GM21576 (cell line): ENCODE measurements at regions not wholly inside any gene's neighbourhood (a gene's known extent, or its start where the extent isn't known, plus 50 kb on each side); places are given as distances from the start of the nearest gene placed in this dataset.
"Not testable (repeated sequence)": the region's sequence is repeated elsewhere in the genome, so short reads cannot be mapped to it uniquely, and the experiment has no call there.

Experiments used
- ATAC-seq: cut with Tn5 transposase; IDR thresholded peaks from one replicate; pipeline ENCODE4 v1.9.1; 2021; ENCODE audit warnings: mild to moderate bottlenecking, moderate library complexity; ENCODE audit not compliant: unreplicated experiment

DNA sequence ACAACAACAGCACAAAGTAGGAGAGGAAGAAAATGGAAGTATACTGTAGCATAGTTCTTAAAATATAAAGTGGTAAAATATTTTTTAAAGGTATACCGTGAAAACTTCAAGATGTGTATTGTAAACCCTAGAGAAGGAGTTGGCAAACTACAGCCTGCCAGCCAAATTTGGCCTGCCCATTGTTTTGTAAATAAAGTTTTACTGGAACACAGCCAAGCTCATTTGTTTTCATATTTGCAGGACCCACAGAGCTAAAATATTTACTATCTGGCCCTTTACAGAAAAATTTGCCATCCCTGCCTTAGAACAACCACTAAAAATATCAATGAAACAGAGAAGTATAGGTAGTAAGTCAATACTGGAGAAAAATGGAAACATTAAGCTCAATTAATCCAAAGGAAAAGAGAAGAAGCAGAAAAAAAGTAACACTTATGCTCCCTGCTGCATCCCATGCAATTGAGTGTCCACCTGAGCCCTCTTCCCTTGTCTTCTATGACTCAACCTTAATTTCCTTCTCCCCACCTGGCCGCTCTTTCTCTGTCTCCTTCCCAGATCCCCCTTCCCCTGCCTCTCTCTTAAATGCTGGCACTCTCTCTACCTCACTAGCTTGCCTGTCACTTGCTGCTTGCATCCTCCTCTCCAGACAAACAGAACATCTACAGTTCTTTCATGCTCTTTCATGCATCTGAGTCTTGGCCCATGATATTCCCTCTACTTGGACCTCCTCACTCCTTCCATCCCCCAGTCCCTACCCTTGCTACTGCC is 50.6 kb upstream of the FER start:
- no peak for ATAC-seq

DNA sequence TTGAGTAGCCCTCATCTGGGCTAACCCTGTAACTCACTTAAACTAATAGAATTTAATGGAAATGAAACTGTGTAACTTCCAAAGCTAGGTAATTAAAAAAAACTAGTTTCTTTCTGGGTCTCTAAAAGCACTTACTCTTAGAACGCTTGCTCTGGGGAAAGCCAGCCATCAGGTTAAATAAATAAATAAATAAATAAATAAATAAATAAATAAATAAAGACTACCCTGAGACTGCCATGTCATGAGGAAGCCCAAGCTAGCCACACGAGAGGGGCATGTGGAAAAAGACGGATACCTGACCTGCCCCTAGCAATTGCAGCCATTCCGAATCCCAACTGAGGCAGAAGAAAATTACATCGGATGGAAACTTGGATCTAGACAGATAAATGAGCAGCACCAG is 51.3 kb upstream of the FER start:
- no peak for ATAC-seq

GRCh38 chr5:108688485-108688884 is 59.2 kb upstream of the FER start:
- ATAC-seq, result no peak

DNA sequence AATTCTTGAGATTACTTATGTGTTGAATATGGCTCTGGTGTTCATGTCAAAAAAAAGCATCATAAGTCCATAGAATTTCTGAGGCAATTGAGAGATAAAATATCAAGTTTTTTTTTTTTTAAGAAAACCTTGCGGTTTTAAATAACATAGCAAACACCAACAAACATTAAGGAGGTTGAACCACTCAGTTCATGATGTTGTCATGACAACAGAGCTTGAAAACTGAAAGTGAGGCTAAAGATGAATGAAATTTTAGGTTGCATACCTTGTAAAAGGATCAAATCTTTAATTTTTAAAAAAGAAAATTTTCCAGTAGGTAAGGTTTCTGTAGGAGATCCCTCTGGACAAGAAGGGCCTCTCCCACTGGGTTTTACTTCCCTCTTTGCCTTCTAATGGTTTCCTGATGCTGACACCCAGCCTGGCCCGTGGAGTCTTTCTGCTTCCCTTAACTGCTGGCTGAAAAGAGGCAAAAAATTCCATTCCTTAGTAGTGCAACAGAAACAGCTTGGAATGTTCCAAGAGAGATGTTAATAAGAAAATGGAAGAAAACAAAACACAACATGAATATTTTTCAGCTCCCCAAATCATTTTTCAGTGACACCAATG is 60.0 kb upstream of the FER start:
- ATAC-seq, result no peak

DNA sequence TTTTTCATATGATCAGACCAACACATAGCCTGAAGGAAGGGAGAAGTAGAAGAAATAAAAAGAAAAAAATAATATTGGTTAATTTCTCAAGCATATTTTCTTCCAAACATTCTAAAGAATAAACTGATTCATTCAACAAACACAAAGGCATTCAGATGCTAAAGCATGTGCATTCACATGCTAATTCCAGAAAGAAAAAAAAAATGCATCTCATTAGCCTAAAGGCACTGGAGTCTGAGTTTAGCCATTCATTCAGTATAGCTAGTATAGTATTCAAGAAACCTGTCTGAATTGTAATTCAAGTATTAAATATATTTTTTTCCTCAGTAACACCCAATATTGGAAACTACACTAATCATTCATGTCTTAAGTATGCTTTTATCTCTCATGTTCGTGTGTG is 61.0 kb upstream of the FER start:
- no peak for ATAC-seq

DNA sequence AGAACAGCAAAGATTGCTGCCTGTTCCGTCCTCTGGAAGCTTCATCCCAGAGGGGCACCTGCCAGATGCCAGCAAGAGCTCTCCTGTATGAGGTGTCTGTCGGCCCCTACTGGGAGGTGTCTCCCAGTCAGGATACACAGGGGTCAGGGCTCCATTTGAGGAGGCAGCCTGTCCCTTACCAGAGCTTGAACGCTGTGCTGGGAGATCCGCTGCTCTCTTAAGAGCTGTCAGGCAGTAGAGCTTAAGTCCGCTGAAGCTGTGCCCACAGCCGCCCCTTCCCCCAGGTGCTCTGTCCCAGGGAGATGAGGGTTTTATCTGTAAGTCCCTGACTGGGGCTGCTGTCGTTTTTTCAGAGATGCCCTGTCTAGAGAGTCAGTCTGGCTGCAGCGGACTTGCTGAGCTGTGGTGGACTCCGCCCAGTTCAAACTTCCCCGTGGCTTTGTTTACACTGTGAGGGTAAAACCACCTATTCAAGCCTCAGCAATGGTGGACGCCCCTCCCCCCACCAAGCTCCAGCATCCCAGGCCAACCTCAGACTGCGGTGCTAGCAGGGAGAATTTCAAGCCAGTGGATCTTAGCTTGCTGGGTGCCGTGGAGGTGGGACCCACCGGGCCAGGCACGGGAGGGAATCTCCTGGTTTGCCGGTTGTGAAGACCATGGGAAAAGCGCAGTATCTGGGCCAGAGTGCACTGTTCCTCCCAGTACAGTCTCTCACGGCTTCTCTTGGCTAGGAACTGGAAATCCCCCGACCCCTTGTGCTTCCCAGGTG is 62.1 kb upstream of the FER start:
- ATAC-seq, result not testable (repeated sequence)

GRCh38 chr5:108681079-108681921 is 66.4 kb upstream of the FER start:
- ATAC-seq, result peak; percentile 92

DNA sequence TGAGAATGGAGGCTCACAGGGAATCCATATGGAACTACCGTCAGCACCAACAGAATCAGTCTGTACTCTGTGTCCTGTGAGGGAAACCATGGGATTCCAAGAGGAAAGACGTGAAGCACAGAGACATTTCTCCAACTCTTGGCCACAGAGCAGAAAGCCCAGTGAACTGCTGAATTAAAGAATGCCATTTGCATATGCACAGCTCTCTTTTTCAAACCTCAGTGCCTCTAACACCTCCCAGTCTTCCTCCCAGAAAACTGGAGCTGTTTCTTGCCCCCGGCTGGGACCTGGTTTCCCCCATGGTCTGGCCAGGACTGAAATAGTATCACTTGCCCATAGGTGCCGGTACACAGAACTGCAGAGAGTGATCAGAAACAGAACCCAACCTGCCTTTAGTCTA is 69.6 kb upstream of the FER start:
- ATAC-seq, result no peak

DNA sequence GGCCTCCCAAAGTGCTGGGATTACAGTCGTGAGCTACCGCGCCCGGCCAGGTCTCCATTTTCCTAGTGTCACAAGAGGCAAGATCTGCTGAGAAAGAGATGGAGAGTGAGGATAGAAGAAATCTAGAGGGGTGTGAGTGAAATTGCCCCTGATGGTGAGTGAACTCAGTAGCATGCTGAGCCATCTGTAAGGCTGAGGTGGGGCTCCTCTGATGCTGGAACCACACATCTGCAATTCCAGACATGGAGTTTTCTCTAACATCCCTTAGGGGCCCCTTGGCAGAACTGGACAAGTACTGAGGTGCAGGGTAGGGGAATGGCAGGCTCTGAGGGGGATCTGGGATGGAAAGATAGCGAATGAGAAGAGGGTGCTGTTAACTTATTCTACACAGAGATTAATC is 72.0 kb upstream of the FER start:
- no peak for ATAC-seq

DNA sequence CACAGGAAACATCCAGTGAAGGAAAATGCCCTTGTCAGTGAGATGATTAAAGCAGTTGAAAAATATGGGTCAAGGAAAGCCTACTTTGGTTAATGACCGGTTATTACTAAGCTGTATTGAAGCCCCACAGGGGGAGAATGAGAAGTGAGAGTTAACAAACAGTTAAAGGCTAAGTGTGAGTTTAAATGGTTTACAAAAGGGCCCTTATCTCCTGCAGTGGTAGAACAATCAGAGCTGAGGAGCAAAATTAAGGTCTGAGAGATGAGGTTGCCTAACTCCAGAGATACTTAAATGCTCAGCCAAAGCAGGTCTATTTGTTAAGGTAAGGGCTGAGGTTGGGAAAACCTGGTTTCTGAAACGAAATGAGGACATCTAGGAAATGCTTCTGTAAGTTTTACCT is 75.1 kb upstream of the FER start:
- no peak for ATAC-seq

DNA sequence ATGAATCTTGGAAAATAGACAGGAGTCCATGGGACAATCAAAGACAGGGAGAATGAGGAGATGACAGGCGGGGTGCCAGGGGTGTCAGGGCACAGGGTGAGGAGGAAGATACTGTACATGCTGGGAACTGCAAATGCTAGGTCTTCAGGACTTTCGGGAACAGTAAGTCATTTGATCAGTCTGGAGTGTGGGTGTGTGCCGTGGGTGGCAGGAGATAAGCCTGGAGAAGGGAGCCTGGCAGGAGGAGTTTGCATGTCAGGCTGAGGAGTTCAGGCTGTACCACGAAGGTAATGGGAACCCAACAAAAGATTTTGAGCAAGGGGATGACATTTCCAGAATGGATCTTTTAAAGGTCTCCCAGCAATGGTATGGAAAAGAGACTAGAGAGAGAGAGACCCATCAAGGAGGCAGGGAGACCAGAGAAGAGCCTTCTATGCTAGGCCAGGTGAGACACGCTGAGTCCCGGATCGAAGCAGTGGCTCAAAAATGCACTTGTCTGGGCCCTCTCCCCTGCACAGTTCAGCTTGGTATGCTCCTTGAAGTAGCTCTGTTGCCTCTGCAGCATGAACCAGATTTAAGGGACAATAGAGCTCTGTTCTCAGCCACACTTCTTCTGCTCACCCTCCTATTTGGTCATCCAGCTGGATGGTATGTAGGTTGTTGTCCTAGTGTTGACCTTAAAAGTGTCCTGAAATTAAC is 77.0 kb upstream of the FER start:
- ATAC-seq, result no peak

- no peak for ATAC-seq
Observed at GRCh38 chr5:108669462-108669861, 78.2 kb upstream of the FER start.

DNA sequence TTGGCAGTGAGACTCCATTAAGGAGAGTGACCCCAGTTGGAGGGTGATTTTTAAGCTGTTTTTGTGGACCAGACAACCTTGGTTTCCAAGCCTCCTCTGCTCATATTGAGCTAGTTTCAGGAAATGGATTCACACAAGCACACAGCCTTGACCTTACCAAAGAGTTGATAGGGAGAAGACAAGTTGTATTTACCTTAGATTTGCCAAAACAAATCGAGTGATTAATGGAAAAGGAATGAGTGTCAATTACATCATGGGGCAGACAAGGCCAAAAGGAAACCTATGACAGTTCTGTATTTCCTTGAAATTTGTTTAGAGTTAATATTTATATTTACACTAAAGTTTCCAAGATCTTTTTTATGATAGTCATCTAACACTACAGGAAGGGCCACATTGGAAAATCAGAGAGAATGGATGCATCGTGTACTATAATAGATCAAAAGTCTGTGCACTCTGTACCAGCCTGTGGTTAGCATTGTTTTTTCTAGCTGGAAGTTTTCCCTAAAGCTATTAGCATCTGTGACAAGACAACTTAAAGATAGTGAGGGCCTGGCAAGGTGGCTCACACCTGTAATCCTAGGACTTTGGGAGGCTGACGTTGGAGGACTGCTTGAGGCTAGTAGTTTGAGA is 86.0 kb upstream of the FER start:
- no peak for ATAC-seq

DNA sequence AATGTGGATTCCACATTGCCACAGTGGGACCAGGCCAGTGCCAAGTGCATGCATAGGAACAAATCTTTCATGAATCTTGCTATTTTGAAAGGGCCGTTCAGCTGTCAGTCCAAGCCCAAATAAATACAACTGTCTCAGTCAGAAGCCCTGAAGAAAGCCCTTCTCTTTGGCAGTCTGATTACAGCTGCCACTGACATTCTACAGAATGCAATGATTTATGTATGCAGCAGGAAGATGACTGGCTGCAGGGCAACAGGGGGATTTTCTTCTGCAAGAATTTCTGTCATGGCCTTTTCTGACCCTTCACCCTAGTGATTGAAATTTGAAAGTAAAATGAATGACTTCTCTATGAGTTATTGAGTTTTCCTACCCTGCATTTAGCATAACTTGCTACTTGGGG is 86.7 kb upstream of the FER start:
- ATAC-seq, result no peak

- ATAC-seq, result no peak
Observed at GRCh38 chr5:108660291-108660690, 87.4 kb upstream of the FER start.

- ATAC-seq, result no peak
Observed at GRCh38 chr5:108659531-108659930, 88.2 kb upstream of the FER start.

GRCh38 chr5:108655750-108656450 is 91.8 kb upstream of the FER start:
- no peak for ATAC-seq

DNA sequence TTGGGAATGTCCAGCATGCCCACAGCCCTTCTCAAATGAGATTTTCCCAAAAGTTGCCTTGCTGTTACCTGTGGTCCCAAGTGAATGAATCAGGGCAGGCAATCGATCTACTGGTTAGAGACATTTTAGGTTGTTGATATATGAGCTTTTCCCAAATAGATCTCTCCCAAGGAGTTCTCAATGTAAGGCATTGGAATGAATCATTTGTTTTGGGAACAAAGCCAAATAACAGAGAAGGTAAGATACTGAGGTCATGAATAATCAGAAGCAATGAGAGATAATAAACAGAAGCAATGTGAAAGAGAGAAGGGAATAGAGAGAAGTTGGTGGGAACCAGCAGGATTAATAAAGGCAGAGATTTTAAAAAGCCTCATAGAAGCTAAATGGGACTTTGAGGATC is 93.6 kb upstream of the FER start:
- no peak for ATAC-seq

DNA sequence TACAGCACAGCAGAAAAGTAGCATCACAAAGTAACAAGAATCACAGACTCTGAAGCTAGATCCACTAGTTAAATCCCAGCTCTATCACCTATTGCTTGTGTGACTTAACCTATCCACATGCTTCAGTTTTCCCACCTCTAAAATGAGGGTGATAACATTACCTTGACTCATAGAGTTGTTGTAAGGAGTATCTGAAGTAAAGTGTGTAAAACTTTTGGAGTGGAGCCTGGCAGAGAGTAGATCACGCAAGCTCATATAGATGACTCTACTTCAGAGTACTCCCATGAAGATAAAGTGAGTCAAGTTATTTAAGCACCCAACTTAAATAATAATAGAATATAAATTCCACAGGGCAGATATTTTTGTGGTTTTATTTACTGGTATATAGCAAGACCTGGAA is 94.5 kb upstream of the FER start:
- ATAC-seq, result no peak

- no peak for ATAC-seq
Observed at GRCh38 chr5:108650997-108651396, 96.7 kb upstream of the FER start.
